Endothelial cell of umbilical vein (primary cell): ENCODE measurements at regions not wholly inside any gene's neighbourhood (a gene's known extent, or its start where the extent isn't known, plus 50 kb on each side); places are given as distances from the start of the nearest gene placed in this dataset.

Experiments
- CTCF ChIP-seq, 2 donors: IDR thresholded peaks; 1 replicate in 1 of 2; 2 replicates in 1 of 2; pipeline ENCODE4 v1.5.1; 2011; ENCODE audit warnings: low read length in 2 of 2, mild to moderate bottlenecking in 2 of 2, moderate library complexity in 2 of 2, control low read depth in 1 of 2, inconsistent platforms in 1 of 2, low read depth in 1 of 2; ENCODE audit not compliant: insufficient read depth in 1 of 2; ENCODE audit errors: extremely low read depth in 1 of 2
- EZH2 ChIP-seq: IDR thresholded peaks from 2 replicates; pipeline ENCODE4 v1.6.1; 2012; ENCODE audit warnings: borderline replicate concordance, low read depth, mild to moderate bottlenecking, moderate library complexity, low read length, inconsistent platforms; ENCODE audit not compliant: severe bottlenecking
- GATA2 ChIP-seq: IDR thresholded peaks from 2 replicates; pipeline ENCODE4 v1.7.0; 2011; ENCODE audit warnings: low read depth, mild to moderate bottlenecking, moderate library complexity, mixed read lengths, low read length; ENCODE audit not compliant: insufficient read length, insufficient read depth
- JUN ChIP-seq: IDR thresholded peaks from 2 replicates; pipeline ENCODE4 v1.6.1; 2011; ENCODE audit warnings: borderline replicate concordance, low read depth; ENCODE audit not compliant: insufficient read length, insufficient read depth
- MAX ChIP-seq: IDR thresholded peaks from 2 replicates; pipeline ENCODE4 v1.6.1; 2011; ENCODE audit not compliant: insufficient read depth, insufficient read length
- POLR2A ChIP-seq: IDR thresholded peaks from 2 replicates; pipeline ENCODE4 v1.6.1; 2012; ENCODE audit warnings: low read depth, mild to moderate bottlenecking, control low read depth, low read length
- POLR2AphosphoS5 ChIP-seq: IDR thresholded peaks from 2 replicates; pipeline ENCODE4 v1.6.1; 2012; ENCODE audit warnings: low read depth, mild to moderate bottlenecking, control low read depth, low read length, moderate library complexity; ENCODE audit not compliant: insufficient read depth

GRCh38 chr12:111073370-111073769 is 153.0 kb upstream of the MYL2 start:
- no peak for TF ChIP-seq MAX
- TF ChIP-seq CTCF (IDR thresholded peaks at IDR 0.05; ENCODE audit: extremely low read depth in 1 of 2, insufficient read depth in 1 of 2, low read depth in 1 of 2, low read length in 2 of 2), result no peak
- no peak for TF ChIP-seq POLR2A
- TF ChIP-seq POLR2AphosphoS5, result no peak
- TF ChIP-seq JUN, result no peak
- no peak for TF ChIP-seq EZH2
- TF ChIP-seq GATA2, result no peak
